IPS DF 6.9 (cell line): ENCODE measurements at regions not wholly inside any gene's neighbourhood (a gene's known extent, or its start where the extent isn't known, plus 50 kb on each side); places are given as distances from the start of the nearest gene placed in this dataset.

Experiments used
- DNase-seq: peaks from one replicate; pipeline ENCODE4 v3.0.0-alpha.2; 2013; ENCODE audit warnings: low read depth, low spot score
- H3K27ac ChIP-seq: one replicate; pipeline ENCODE4 v1.5.1; 2013; ENCODE audit warnings: low read length, control low read depth
- H3K27me3 ChIP-seq: 2 replicates; pipeline ENCODE4 v1.6.1; 2013; ENCODE audit warnings: mild to moderate bottlenecking, low read length; ENCODE audit not compliant: control insufficient read depth, insufficient read depth
- H3K36me3 ChIP-seq: 2 replicates; pipeline ENCODE4 v1.6.1; 2013; ENCODE audit warnings: low read length; ENCODE audit not compliant: control insufficient read depth, insufficient read depth
- H3K4me1 ChIP-seq: 2 replicates; pipeline ENCODE4 v1.6.1; 2013; ENCODE audit warnings: low read length; ENCODE audit not compliant: control insufficient read depth, insufficient read depth
- H3K4me3 ChIP-seq: 2 replicates; pipeline ENCODE4 v1.5.1; 2013; ENCODE audit warnings: mild to moderate bottlenecking, low read length
- H3K9me3 ChIP-seq: 2 replicates; pipeline ENCODE4 v1.6.1; 2013; ENCODE audit warnings: low read length, inconsistent platforms; ENCODE audit not compliant: control insufficient read depth, insufficient read depth
- WGBS: extraction: QIAGEN DNeasy Blood & Tissue Kit; methylation state at CpG from one replicate; pipeline ENCODE4 v1.1.7; 2013; ENCODE audit warnings: mixed read lengths, missing lambda C conversion rate; ENCODE audit not compliant: insufficient read length, insufficient coverage; 5-methylcytosine and 5-hydroxymethylcytosine counted together

DNA sequence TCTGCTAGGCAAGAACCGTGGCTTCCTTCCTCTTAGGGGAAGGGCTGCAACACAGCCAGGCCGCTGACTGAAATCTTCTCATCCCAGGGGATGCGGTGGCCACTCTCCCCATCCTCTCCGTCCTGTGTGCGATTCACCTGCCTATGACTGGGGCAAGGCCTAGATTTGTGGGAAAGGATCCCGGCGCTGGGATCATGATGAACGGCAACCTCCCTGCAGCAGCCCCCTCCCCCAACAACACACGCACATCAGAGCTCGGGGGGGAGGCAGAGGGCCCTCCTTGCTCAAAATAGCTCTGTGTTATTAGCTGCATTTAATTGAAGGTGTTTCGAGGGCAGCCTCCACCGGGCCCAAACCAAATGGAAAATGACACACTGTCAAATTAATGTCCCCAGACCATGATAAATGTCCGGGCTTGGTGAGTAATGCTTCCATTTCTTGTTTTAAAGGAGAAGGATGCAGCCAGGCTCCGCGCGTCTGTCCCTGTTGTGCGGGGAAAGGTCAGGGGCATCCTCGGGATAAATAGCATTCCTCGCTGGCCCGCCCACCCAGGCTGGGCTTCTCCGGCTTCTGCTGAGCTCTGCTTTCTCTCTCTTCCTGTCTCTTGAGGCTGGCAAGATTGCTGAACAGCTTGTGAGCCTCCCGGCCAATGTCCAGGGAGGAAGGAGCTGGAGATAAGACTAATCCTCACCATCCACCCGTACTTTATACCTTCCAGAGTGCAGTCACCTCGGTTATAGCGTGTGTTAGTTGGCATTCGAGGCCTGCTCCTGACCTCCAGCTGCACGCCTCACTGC lies 56.4 kb upstream of the TLE3 start:
- peaks cover 2% of the 10 kb centered on the region; the same call in 1 of the 2 replicates for H3K4me1 ChIP-seq
- H3K4me3 ChIP-seq, result no peak overlapping the region
- H3K9me3 ChIP-seq, result no peaks in the 10 kb centered on the region
- H3K27ac ChIP-seq, result no peak overlapping the region
- DNase-seq, result no peak
- H3K27me3 ChIP-seq, result no peaks in the 10 kb centered on the region
- H3K36me3 ChIP-seq, result no peaks in the 10 kb centered on the region
- WGBS, result no CpG with 5 or more reads among the region's 27 CpGs

DNA sequence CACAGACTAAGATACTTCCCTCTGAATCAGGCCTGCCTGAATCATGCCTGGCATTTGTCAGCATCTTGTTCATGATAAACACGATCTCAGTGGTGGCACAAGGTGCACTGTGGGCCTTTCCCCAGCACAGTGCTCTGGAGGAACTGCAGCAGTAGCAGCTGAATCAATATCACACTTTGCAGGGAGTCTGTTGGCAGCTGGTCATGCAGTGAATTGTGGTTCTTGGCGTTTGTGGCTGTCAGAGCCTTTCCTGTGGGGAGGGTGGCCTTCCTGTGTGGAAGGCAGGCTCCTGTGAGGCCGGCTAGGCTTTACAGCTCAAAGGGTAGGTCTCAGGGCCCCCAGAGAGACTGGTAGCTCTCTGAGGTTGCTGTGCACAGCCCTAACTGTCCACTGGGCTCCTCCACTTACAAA lies 54.4 kb upstream of the TLE3 start:
- no peaks in the 10 kb centered on the region for H3K9me3 ChIP-seq
- peaks cover 2% of the 10 kb centered on the region; the same call in 1 of the 2 replicates for H3K4me1 ChIP-seq
- no peak for DNase-seq
- H3K27ac ChIP-seq, result no peak overlapping the region
- no peak overlapping the region for H3K4me3 ChIP-seq
- H3K27me3 ChIP-seq, result no peaks in the 10 kb centered on the region
- no CpG with 5 or more reads among the region's 3 CpGs for WGBS
- H3K36me3 ChIP-seq, result no peaks in the 10 kb centered on the region

DNA sequence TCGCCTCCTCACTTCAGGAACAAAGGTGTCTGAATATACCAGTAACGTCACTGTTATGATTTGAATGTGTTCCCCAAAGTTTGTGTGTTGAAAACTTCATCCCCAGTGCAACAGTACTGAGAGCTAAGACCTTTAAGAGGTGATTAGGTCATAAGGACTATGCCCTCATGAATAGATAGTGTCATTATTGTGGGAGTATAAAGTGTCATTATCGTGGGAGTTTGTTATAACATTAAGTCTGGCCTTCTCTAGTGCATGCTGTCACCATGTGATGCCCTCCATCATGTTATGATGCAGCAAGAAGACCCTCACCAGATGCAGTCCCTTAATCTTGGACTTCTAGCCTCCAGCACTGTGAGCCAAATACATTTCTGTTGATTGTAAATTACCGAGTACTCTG lies 53.7 kb upstream of the TLE3 start:
- H3K4me3 ChIP-seq, result no peak overlapping the region
- H3K27ac ChIP-seq, result no peak overlapping the region
- WGBS, result no CpG with 5 or more reads among the region's 4 CpGs
- no peaks in the 10 kb centered on the region for H3K9me3 ChIP-seq
- H3K27me3 ChIP-seq, result no peaks in the 10 kb centered on the region
- DNase-seq, result no peak
- no peaks in the 10 kb centered on the region for H3K36me3 ChIP-seq
- peaks cover 2% of the 10 kb centered on the region; the same call in 1 of the 2 replicates for H3K4me1 ChIP-seq

DNA sequence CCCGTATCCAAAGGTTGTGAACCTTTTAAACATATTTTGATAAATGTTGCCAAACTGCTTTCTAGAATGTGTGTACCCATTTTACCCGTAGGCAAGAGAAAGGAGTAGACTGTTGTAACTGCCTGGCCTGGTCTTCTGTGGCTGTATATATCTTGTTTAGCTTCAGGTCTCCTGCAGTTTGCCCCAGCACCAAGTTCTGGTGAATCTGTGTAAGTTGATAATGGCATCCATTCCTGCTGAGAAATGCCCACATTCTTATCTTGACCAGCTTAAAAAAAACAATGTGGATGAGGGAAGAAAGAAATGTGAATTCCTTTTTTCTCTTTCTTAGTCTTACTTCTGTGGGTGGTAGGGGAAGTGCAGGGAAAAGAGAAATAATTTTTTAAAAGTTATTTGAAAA lies 53.3 kb upstream of the TLE3 start:
- H3K36me3 ChIP-seq, result no peaks in the 10 kb centered on the region
- H3K27me3 ChIP-seq, result no peaks in the 10 kb centered on the region
- H3K4me1 ChIP-seq, result peaks cover 2% of the 10 kb centered on the region; the same call in 1 of the 2 replicates
- no peak overlapping the region for H3K27ac ChIP-seq
- no CpG with 5 or more reads among the region's 2 CpGs for WGBS
- no peak for DNase-seq
- H3K9me3 ChIP-seq, result no peaks in the 10 kb centered on the region
- H3K4me3 ChIP-seq, result no peak overlapping the region

DNA sequence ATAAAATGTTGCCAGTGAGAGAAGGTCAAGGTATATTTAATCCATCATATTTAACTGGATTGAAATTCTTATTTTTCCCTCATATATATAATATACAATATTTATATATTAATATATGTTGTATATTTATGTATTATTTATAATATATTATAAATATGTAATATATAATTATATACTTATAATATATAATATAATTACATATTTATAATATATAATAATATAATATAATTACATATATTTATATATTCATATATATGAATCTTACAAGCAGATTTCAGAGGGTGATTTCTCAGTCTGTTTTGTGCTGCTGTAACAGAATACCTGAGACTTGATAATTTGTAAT lies 52.7 kb upstream of the TLE3 start:
- no peaks in the 10 kb centered on the region for H3K9me3 ChIP-seq
- H3K4me1 ChIP-seq, result peaks cover 2% of the 10 kb centered on the region; the same call in 1 of the 2 replicates
- no peak for DNase-seq
- no peaks in the 10 kb centered on the region for H3K27me3 ChIP-seq
- H3K36me3 ChIP-seq, result no peaks in the 10 kb centered on the region
- H3K27ac ChIP-seq, result no peak overlapping the region
- H3K4me3 ChIP-seq, result no peak overlapping the region

DNA sequence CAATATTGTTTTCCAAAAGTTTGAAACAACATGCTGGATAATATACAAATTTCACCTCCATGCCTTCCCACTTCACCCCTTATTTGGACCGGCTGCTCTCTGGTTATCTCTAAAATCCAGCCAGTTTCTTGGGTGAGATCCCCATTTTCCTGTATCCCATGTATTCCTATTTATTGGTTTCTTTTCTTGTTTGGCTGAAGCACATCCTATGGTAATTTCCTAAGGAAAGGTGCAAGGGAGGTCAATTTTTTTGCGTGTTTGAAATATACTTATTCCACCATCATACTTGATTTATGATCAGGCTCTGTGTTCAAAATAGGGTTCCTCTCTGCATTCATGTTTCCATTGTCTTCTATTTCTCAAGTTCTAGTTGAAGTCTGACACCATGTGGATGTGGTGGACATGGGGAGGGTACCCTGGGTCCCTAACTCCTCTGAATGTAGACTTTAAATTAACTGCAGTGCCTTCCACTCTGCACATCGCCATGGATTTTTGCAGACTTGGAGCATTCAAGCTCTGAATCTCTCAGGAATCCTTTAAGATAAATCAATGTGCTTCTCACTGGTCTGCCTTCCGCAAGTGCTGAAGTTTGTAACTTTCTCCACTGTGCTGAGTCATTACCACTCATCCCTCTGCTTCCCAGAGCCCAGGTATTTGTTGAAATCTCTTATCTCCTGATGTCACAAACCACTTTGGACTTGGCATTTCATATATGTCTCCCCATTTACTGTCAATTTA lies 52.1 kb upstream of the TLE3 start:
- no peaks in the 10 kb centered on the region for H3K27me3 ChIP-seq
- no CpG with 5 or more reads among the region's 4 CpGs for WGBS
- peaks cover 2% of the 10 kb centered on the region; the same call in 1 of the 2 replicates for H3K4me1 ChIP-seq
- H3K36me3 ChIP-seq, result no peaks in the 10 kb centered on the region
- H3K4me3 ChIP-seq, result no peak overlapping the region
- DNase-seq, result no peak
- H3K27ac ChIP-seq, result no peak overlapping the region
- no peaks in the 10 kb centered on the region for H3K9me3 ChIP-seq

DNA sequence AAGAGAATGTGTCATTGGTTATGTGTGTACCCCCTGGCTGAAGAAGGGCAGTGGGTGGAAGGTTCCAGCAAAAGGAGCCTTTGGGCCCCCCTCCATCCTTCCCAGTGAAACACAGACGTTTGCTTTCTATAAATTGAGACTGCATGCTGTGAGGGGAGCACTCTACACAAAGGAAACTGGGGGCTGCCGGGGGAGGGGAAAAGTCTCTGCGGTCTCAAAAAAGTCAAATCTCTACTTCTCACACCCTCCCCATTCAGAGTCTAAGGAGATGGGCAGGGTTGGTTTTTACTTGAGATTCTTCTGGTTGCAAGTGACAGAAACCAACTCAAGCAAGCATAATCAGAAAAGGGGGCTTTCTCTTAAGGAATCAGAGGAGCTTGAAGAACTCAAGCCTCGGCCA lies 50.1 kb upstream of the TLE3 start:
- no peaks in the 10 kb centered on the region for H3K27me3 ChIP-seq
- no peak overlapping the region for H3K4me3 ChIP-seq
- no CpG with 5 or more reads among the region's 4 CpGs for WGBS
- no peaks in the 10 kb centered on the region for H3K9me3 ChIP-seq
- DNase-seq, result no peak
- H3K27ac ChIP-seq, result no peak overlapping the region
- H3K4me1 ChIP-seq, result no peaks in the 10 kb centered on the region
- no peaks in the 10 kb centered on the region for H3K36me3 ChIP-seq
